ENCODE measurements at regions not wholly inside any gene's neighbourhood (a gene's known extent, or its start where the extent isn't known, plus 50 kb on each side); places are given as distances from the start of the nearest gene placed in this dataset.

DNA sequence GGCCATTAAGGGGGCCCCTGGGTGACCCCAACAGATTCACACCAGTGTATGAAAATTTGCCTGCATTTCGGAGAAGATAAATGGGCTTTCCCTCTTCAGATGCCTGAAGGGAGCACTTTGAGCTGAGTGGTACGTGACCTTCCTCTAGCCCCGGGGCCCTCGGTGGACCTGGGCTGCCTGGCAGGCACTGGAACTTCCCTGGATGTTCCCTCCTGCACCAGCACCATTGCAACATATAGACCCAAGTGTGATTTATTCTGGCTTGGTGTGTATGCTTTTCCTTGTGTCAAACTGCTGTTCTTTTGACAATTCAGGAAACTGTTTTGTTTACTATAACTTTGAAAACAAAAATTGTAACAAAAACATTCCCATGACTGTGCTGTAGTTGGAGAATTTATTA, 93.8 kb downstream of the TNFRSF13B start:
- ChIA-PET POLR2A (no interaction called here), RAD21 (ENCODE audit: unreplicated experiment) (interaction anchor here (0.6 kb wide), 1 partner anchor 90 kb away, joined by 3 read pairs; no protein-coding TSS in a partner anchor), SMC1A (ENCODE audit: uncharacterized antibody, unreplicated experiment) (interaction anchor here (1.3 kb wide), 1 partner anchor 96 kb away, joined by 3 read pairs; no protein-coding TSS in a partner anchor), CTCF (no interaction called here)
- H3K9ac ChIP-seq (ENCODE audit: control insufficient read depth, insufficient read depth, low read length), result no peak overlapping the region
- no peak overlapping the region for H2AFZ ChIP-seq (ENCODE audit: control insufficient read depth, low read depth, low read length)
- BruUV-seq (replicated peaks), result no TSS peak
- no peak for TF ChIP-seq ZNF24 (IDR thresholded peaks at IDR 0.05)
- no peak for TF ChIP-seq LARP7 (IDR thresholded peaks at IDR 0.05)
- no peak for TF ChIP-seq SMC3 (IDR thresholded peaks at IDR 0.05; ENCODE audit: borderline replicate concordance, low read length)
- TF ChIP-seq, protein P1, sequence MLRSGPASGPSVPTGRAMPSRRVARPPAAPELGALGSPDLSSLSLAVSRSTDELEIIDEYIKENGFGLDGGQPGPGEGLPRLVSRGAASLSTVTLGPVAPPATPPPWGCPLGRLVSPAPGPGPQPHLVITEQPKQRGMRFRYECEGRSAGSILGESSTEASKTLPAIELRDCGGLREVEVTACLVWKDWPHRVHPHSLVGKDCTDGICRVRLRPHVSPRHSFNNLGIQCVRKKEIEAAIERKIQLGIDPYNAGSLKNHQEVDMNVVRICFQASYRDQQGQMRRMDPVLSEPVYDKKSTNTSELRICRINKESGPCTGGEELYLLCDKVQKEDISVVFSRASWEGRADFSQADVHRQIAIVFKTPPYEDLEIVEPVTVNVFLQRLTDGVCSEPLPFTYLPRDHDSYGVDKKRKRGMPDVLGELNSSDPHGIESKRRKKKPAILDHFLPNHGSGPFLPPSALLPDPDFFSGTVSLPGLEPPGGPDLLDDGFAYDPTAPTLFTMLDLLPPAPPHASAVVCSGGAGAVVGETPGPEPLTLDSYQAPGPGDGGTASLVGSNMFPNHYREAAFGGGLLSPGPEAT (IDR thresholded peaks at IDR 0.05; ENCODE audit: low read depth), result no peak
- TF ChIP-seq BACH1 (IDR thresholded peaks at IDR 0.05; ENCODE audit: borderline replicate concordance), result no peak
- TF ChIP-seq, protein P2, sequence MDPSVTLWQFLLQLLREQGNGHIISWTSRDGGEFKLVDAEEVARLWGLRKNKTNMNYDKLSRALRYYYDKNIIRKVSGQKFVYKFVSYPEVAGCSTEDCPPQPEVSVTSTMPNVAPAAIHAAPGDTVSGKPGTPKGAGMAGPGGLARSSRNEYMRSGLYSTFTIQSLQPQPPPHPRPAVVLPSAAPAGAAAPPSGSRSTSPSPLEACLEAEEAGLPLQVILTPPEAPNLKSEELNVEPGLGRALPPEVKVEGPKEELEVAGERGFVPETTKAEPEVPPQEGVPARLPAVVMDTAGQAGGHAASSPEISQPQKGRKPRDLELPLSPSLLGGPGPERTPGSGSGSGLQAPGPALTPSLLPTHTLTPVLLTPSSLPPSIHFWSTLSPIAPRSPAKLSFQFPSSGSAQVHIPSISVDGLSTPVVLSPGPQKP (IDR thresholded peaks at IDR 0.05; ENCODE audit: low read depth, low read length), result no peak
- TF ChIP-seq EZH2 (IDR thresholded peaks at IDR 0.05; ENCODE audit: borderline replicate concordance, control insufficient read depth, low read depth, low read length), result no peak
- TF ChIP-seq ASH2L (IDR thresholded peaks at IDR 0.05; ENCODE audit: borderline replicate concordance, low read depth), result no peak
- no peak for TF ChIP-seq NR2C1 (IDR thresholded peaks at IDR 0.05)
- TF ChIP-seq PAX5 (IDR thresholded peaks at IDR 0.05; ENCODE audit: borderline replicate concordance, low read depth, low read length), result no peak
- TF ChIP-seq, protein P3, sequence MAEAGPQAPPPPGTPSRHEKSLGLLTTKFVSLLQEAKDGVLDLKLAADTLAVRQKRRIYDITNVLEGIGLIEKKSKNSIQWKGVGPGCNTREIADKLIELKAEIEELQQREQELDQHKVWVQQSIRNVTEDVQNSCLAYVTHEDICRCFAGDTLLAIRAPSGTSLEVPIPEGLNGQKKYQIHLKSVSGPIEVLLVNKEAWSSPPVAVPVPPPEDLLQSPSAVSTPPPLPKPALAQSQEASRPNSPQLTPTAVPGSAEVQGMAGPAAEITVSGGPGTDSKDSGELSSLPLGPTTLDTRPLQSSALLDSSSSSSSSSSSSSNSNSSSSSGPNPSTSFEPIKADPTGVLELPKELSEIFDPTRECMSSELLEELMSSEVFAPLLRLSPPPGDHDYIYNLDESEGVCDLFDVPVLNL (IDR thresholded peaks at IDR 0.05; ENCODE audit: low read depth, low read length), result no peak
- TF ChIP-seq, protein P4, sequence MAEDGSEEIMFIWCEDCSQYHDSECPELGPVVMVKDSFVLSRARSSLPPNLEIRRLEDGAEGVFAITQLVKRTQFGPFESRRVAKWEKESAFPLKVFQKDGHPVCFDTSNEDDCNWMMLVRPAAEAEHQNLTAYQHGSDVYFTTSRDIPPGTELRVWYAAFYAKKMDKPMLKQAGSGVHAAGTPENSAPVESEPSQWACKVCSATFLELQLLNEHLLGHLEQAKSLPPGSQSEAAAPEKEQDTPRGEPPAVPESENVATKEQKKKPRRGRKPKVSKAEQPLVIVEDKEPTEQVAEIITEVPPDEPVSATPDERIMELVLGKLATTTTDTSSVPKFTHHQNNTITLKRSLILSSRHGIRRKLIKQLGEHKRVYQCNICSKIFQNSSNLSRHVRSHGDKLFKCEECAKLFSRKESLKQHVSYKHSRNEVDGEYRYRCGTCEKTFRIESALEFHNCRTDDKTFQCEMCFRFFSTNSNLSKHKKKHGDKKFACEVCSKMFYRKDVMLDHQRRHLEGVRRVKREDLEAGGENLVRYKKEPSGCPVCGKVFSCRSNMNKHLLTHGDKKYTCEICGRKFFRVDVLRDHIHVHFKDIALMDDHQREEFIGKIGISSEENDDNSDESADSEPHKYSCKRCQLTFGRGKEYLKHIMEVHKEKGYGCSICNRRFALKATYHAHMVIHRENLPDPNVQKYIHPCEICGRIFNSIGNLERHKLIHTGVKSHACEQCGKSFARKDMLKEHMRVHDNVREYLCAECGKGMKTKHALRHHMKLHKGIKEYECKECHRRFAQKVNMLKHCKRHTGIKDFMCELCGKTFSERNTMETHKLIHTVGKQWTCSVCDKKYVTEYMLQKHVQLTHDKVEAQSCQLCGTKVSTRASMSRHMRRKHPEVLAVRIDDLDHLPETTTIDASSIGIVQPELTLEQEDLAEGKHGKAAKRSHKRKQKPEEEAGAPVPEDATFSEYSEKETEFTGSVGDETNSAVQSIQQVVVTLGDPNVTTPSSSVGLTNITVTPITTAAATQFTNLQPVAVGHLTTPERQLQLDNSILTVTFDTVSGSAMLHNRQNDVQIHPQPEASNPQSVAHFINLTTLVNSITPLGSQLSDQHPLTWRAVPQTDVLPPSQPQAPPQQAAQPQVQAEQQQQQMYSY (CRISPR knock-in tag; IDR thresholded peaks at IDR 0.05), result no peak
- H3K79me2 ChIP-seq (ENCODE audit: control insufficient read depth, insufficient read depth, low read length), result no peaks in the 10 kb centered on the region
- FAIRE-seq (no peak), DNase-seq (ENCODE audit: low read depth, low spot score) (no peak), ATAC-seq (no peak)
- no peaks in the 10 kb centered on the region for H4K20me1 ChIP-seq (ENCODE audit: control insufficient read depth, insufficient read depth)
- no peaks in the 10 kb centered on the region; the same call in 2 of the 3 replicates for H3K9me3 ChIP-seq (replicated peaks; ENCODE audit: control insufficient read depth, insufficient read depth, low read length)
- H3K27ac ChIP-seq (ENCODE audit: control insufficient read depth, insufficient read depth), result no peak overlapping the region
- H3K36me3 ChIP-seq (ENCODE audit: control insufficient read depth in 2 of 2, insufficient read depth in 2 of 2, low read length in 1 of 2), result no peaks in the 10 kb centered on the region
- in situ Hi-C loops (cut with MboI) (no loop called here), intact Hi-C loops (cut with micrococcal nuclease; ENCODE audit: unreplicated experiment) (no loop called here)
- no peaks in the 10 kb centered on the region; a peak in 1 of 4 replicates for H3K27me3 ChIP-seq (replicated peaks in 1 of 2; ENCODE audit: control insufficient read depth in 2 of 2, insufficient read depth in 2 of 2, low read length in 1 of 2)
- 8% methylated on average over 4 of the region's 4 CpGs for WGBS (ENCODE audit: insufficient coverage, insufficient replicate concordance, low lambda C conversion rate, missing lambda C conversion rate)
- no peak overlapping the region for H3K4me2 ChIP-seq (ENCODE audit: control insufficient read depth, insufficient read depth)
- no peaks in the 10 kb centered on the region for H3K4me1 ChIP-seq (ENCODE audit: control insufficient read depth, insufficient read depth, low read length)
- H3K4me3 ChIP-seq, result no peak overlapping the region

Data from GM12878 (cell line).